Endothelial cell of umbilical vein (primary cell): ENCODE measurements at regions not wholly inside any gene's neighbourhood (a gene's known extent, or its start where the extent isn't known, plus 50 kb on each side); places are given as distances from the start of the nearest gene placed in this dataset.

ENCODE experiments used
- BruUV-seq: library from RNA; stranded (reverse); fragments of 400-500 nt; replicated peaks from 2 replicates; lab custom pipeline; 2021; lab: Mats Ljungman, UMichigan
- CTCF ChIA-PET: fragments of 300-600, 350-600 bp; sonication (Branson Sonifier 250); formaldehyde crosslinking; loops from one replicate; lab custom pipeline; 2021; ENCODE audit warnings: antibody characterized with exemption, inconsistent platforms; lab: Charles Lee
- POLR2A ChIA-PET: fragments of 300-600, 350-600 bp; sonication (Branson Sonifier 250); formaldehyde crosslinking; loops from one replicate; lab custom pipeline; 2021; ENCODE audit warnings: antibody characterized with exemption, inconsistent platforms; lab: Charles Lee
- DNase-seq: peaks from one replicate; pipeline ENCODE4 v3.0.0-alpha.2; 2011; ENCODE audit warnings: low read depth, low spot score
- FAIRE-seq: peaks from 2 replicates; lab custom pipeline; 2011; peaks lifted over from hg19 to GRCh38; lab: Jason Lieb, UNC
- H2AFZ ChIP-seq: 2 replicates; pipeline ENCODE4 v1.6.0; 2012; ENCODE audit warnings: low read depth, low read length, control low read depth, inconsistent platforms
- H3K27ac ChIP-seq: 2 replicates; pipeline ENCODE4 v1.5.1; 2011; ENCODE audit warnings: low read depth, mild to moderate bottlenecking, control low read depth, low read length, moderate library complexity; ENCODE audit not compliant: insufficient read depth
- H3K27me3 ChIP-seq, 2 experiments: 2 replicates each; pipeline versions ENCODE4 v1.6.0 to v1.6.1; 2011; ENCODE audit warnings: low read length in 2 of 2, mixed read lengths in 1 of 2; ENCODE audit not compliant: control insufficient read depth in 2 of 2, insufficient read depth in 2 of 2
- H3K36me3 ChIP-seq, 2 experiments: 2 replicates in 1 of 2; 3 replicates in 1 of 2; pipeline ENCODE4 v1.5.1; 2011; ENCODE audit warnings: low read length in 2 of 2, mild to moderate bottlenecking in 1 of 2, moderate library complexity in 1 of 2; ENCODE audit not compliant: control insufficient read depth in 2 of 2, insufficient read depth in 2 of 2; ENCODE audit errors: extremely low read depth in 1 of 2
- H3K4me1 ChIP-seq: 3 replicates; pipeline ENCODE4 v1.5.1; 2011; ENCODE audit warnings: mild to moderate bottlenecking, low read length; ENCODE audit not compliant: control insufficient read depth, insufficient read depth; ENCODE audit errors: extremely low read depth
- H3K4me2 ChIP-seq: 2 replicates; pipeline ENCODE4 v1.6.1; 2011; ENCODE audit warnings: low read length, control low read depth, mixed read lengths; ENCODE audit not compliant: insufficient read depth
- H3K4me3 ChIP-seq, 3 experiments: fragments of 200-600 bp in 1 of 3; sonication (generic), shearing (Covaris generic) in 1 of 3; replicated peaks in 1 of 3; 2 replicates each; pipeline ENCODE4 v1.5.1; 2011 to 2016; ENCODE audit warnings: control low read depth in 3 of 3, low read length in 3 of 3, mild to moderate bottlenecking in 2 of 3, inconsistent platforms in 1 of 3, low read depth in 1 of 3, moderate library complexity in 1 of 3; ENCODE audit not compliant: insufficient read depth in 1 of 3
- H3K79me2 ChIP-seq: 2 replicates; pipeline ENCODE4 v1.6.0; 2012; ENCODE audit warnings: low read length, inconsistent platforms; ENCODE audit not compliant: control insufficient read depth, insufficient read depth
- H3K9ac ChIP-seq: replicated peaks from 2 replicates; pipeline ENCODE3; 2011; ENCODE audit warnings: low read length, control low read depth; ENCODE audit not compliant: insufficient read depth; ENCODE audit errors: extremely low read depth
- H3K9me1 ChIP-seq: replicated peaks from 3 replicates; pipeline ENCODE4 v1.6.0; 2011; ENCODE audit warnings: mild to moderate bottlenecking, low read length; ENCODE audit not compliant: control insufficient read depth, insufficient read depth; ENCODE audit errors: extremely low read depth
- H3K9me3 ChIP-seq: replicated peaks from 2 replicates; pipeline ENCODE4 v1.5.1; 2012; ENCODE audit warnings: low read length, inconsistent platforms; ENCODE audit not compliant: control insufficient read depth, insufficient read depth
- H4K20me1 ChIP-seq: replicated peaks from 2 replicates; pipeline ENCODE3; 2011; ENCODE audit warnings: mild to moderate bottlenecking, low read length; ENCODE audit not compliant: control insufficient read depth, insufficient read depth; ENCODE audit errors: extremely low read depth
- CTCF ChIP-seq, 2 donors: IDR thresholded peaks; 1 replicate in 1 of 2; 2 replicates in 1 of 2; pipeline ENCODE4 v1.5.1; 2011; ENCODE audit warnings: low read length in 2 of 2, mild to moderate bottlenecking in 2 of 2, moderate library complexity in 2 of 2, control low read depth in 1 of 2, inconsistent platforms in 1 of 2, low read depth in 1 of 2; ENCODE audit not compliant: insufficient read depth in 1 of 2; ENCODE audit errors: extremely low read depth in 1 of 2
- EZH2 ChIP-seq: IDR thresholded peaks from 2 replicates; pipeline ENCODE4 v1.6.1; 2012; ENCODE audit warnings: borderline replicate concordance, low read depth, mild to moderate bottlenecking, moderate library complexity, low read length, inconsistent platforms; ENCODE audit not compliant: severe bottlenecking
- FOS ChIP-seq: IDR thresholded peaks from 2 replicates; pipeline ENCODE4 v1.6.1; 2011; ENCODE audit warnings: mild to moderate bottlenecking, low read length, moderate library complexity, borderline replicate concordance; ENCODE audit not compliant: insufficient read depth
- GATA2 ChIP-seq: IDR thresholded peaks from 2 replicates; pipeline ENCODE4 v1.7.0; 2011; ENCODE audit warnings: low read depth, mild to moderate bottlenecking, moderate library complexity, mixed read lengths, low read length; ENCODE audit not compliant: insufficient read length, insufficient read depth
- JUN ChIP-seq: IDR thresholded peaks from 2 replicates; pipeline ENCODE4 v1.6.1; 2011; ENCODE audit warnings: borderline replicate concordance, low read depth; ENCODE audit not compliant: insufficient read length, insufficient read depth
- MYC ChIP-seq: IDR thresholded peaks from one replicate; pipeline ENCODE4 v1.6.1; 2011; ENCODE audit warnings: mild to moderate bottlenecking, low read depth, low read length
- POLR2A ChIP-seq: IDR thresholded peaks from 2 replicates; pipeline ENCODE4 v1.6.1; 2012; ENCODE audit warnings: low read depth, mild to moderate bottlenecking, control low read depth, low read length
- POLR2AphosphoS5 ChIP-seq: IDR thresholded peaks from 2 replicates; pipeline ENCODE4 v1.6.1; 2012; ENCODE audit warnings: low read depth, mild to moderate bottlenecking, control low read depth, low read length, moderate library complexity; ENCODE audit not compliant: insufficient read depth
- dilution Hi-C: fragments of 300-500 bp; cut with MboI; formaldehyde crosslinking; loops from one replicate; pipeline ENCODE4 v1.15.0; 2019; ENCODE audit warnings: low sequenced_read_pairs; ENCODE audit not compliant: extremely low pct_ligation_motif_present
- intact Hi-C: fragments of 100-400 bp; cut with micrococcal nuclease; formaldehyde crosslinking; loops from one replicate; pipeline ENCODE4 v1.10.0; 2022
- TF ChIP-seq, protein P1 (sequence below): IDR thresholded peaks from 2 replicates; pipeline ENCODE4 v1.6.1; 2011; ENCODE audit not compliant: insufficient read depth, insufficient read length

DNA sequence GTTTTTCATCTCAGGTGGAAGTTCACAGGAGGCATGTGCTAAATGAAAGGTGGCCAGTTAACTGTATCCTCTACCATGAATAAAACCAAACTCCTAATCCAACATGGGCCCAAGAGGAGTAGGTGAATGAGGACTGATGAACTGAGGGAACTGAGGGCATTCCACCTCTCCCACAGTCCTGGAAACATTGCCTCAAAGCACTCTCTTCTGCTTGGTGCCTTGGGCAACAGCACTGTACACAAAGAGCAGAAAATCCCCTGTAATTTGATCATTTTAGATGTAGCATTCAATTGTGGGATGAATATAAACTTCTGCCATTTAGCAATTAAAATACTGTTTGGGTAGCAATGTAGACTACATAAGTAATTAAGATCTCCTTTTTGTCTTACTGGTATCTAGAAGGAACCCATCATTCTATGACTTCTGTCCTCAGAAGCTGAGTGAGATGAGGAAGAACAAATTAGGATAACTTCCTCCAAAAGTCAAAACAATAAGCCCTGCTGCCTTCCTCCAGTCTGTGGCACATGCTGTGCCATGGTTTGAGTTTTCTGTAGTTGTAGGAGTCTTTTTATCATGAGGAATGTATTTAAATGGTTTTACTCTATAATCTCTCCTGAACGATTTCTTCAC, 86.7 kb upstream of the ZEB2 start:
- Histone ChIP-seq H3K27me3 (no peaks in the 10 kb centered on the region), H3K9me3 (no peaks in the 10 kb centered on the region), H3K4me3 (no peak overlapping the region), H4K20me1 (no peaks in the 10 kb centered on the region), H3K4me2 (no peak overlapping the region), H3K36me3 (no peaks in the 10 kb centered on the region), H3K9ac (no peak overlapping the region), H3K27ac (no peak overlapping the region), H2AFZ (no peak overlapping the region), H3K9me1 (no peaks in the 10 kb centered on the region), H3K4me1 (no peaks in the 10 kb centered on the region), H3K79me2 (no peaks in the 10 kb centered on the region)
- FAIRE-seq, result no peak
- dilution Hi-C loops, result no loop called here
- DNase-seq, result no peak
- ChIA-PET CTCF (interaction anchor here (1.2 kb wide), 1 partner anchor 15 kb away, joined by 3 read pairs; no protein-coding TSS in a partner anchor), POLR2A (no interaction called here)
- TF ChIP-seq, protein P1, sequence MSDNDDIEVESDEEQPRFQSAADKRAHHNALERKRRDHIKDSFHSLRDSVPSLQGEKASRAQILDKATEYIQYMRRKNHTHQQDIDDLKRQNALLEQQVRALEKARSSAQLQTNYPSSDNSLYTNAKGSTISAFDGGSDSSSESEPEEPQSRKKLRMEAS, result no peak
- TF ChIP-seq MYC (no peak), CTCF (IDR thresholded peaks at IDR 0.05; ENCODE audit: extremely low read depth in 1 of 2, insufficient read depth in 1 of 2, low read depth in 1 of 2, low read length in 2 of 2) (no peak), JUN (no peak), GATA2 (no peak), POLR2A (no peak), FOS (no peak), EZH2 (no peak), POLR2AphosphoS5 (no peak)
- BruUV-seq, result no TSS peak
- intact Hi-C loops, result no loop called here
